ENCODE measurements at regions not wholly inside any gene's neighbourhood (a gene's known extent, or its start where the extent isn't known, plus 50 kb on each side); places are given as distances from the start of the nearest gene placed in this dataset.
A peak's percentile ranks its signal among the peaks of the same experiment; 100 is the strongest.

DNA sequence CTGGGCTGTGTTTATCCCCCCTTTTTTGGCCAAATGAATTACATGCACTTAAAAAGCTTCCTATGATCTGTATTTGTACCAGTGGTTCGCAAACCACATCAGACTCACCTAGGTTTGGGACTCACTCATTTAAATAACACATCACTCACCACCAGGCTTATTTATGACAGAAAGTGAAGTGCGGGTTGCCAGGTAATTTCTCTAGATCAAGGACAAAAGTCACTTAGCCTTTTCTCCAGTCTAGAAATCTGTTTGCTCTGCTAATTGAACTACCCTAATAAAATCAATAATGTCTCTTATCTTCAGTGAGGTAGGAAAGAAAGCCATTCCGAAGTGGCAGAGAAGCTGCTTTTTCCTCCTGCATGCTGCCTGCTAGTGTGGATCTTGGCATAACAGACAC, 88.1 kb upstream of the SLC8A1 start:
- DNase-seq (ENCODE audit: low read depth in 4 of 6, low spot score in 6 of 6) = no peak
- no peaks in the 10 kb centered on the region for H3K27me3 ChIP-seq (ENCODE audit: control insufficient read depth, insufficient read depth, low read length)
- no peaks in the 10 kb centered on the region for H3K9me3 ChIP-seq (ENCODE audit: control insufficient read depth, insufficient read depth, low read length)
- 60% methylated on average over 1 of the region's 3 CpGs for WGBS (ENCODE audit: insufficient coverage)
- H3K27ac ChIP-seq (ENCODE audit: low read depth, low read length) = no peak overlapping the region
- H3K4me1 ChIP-seq (ENCODE audit: control insufficient read depth, insufficient read depth, low read length) = no peaks in the 10 kb centered on the region
- H3K36me3 ChIP-seq (ENCODE audit: control insufficient read depth, insufficient read depth, low read length) = no peaks in the 10 kb centered on the region
- H3K4me3 ChIP-seq (ENCODE audit: low read depth, low read length) = no peak overlapping the region

DNA sequence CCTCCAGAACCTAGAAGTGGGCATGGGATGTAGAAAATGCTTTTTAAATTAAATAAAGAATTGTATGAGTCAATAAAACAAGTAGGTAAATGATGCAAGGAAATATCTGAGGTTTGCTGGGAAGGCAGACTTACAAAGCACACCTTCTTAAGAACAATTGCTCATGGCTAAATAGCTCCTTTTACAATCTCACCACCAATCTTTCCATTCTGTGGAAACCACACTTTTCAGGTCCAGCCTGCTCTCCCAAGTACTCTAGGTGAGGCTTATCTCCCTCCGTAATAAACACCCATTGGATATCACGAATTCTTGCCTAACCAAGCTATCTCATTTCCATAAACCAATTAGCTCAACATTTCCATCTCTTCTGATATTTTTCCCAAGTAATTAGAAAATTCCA, 91.5 kb upstream of the SLC8A1 start:
- Histone ChIP-seq H3K4me1 (ENCODE audit: control insufficient read depth, insufficient read depth, low read length) (no peaks in the 10 kb centered on the region), H3K9me3 (ENCODE audit: control insufficient read depth, insufficient read depth, low read length) (no peaks in the 10 kb centered on the region), H3K27ac (ENCODE audit: low read depth, low read length) (no peak overlapping the region), H3K36me3 (ENCODE audit: control insufficient read depth, insufficient read depth, low read length) (no peaks in the 10 kb centered on the region), H3K4me3 (ENCODE audit: low read depth, low read length) (no peak overlapping the region), H3K27me3 (ENCODE audit: control insufficient read depth, insufficient read depth, low read length) (no peaks in the 10 kb centered on the region)
- 100% methylated on average over 2 of the region's 2 CpGs for WGBS (ENCODE audit: insufficient coverage)
- DNase-seq (ENCODE audit: low read depth in 4 of 6, low spot score in 6 of 6) = no peak

DNA sequence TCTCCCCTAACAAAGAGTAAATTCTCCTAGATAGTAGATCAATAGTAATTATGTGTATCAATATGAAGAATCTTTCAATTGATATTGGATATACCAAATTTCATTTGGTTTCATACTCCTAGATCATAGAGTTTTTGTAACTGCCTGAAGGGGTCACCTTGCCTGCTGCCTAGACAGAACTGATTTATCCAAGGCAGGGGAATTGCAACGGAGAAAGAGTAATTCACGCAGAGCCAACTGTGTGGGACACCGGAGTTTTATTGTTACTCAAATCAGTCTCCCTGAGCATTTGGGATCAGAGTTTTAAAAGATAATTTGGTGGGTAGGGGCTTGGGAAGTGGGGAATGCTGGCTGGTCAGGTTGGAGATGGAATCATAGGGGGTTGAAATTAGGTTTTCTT, 92.2 kb upstream of the SLC8A1 start:
- Histone ChIP-seq H3K4me1 (ENCODE audit: control insufficient read depth, insufficient read depth, low read length) (no peaks in the 10 kb centered on the region), H3K36me3 (ENCODE audit: control insufficient read depth, insufficient read depth, low read length) (no peaks in the 10 kb centered on the region), H3K27ac (ENCODE audit: low read depth, low read length) (no peak overlapping the region), H3K4me3 (ENCODE audit: low read depth, low read length) (no peak overlapping the region), H3K27me3 (ENCODE audit: control insufficient read depth, insufficient read depth, low read length) (no peaks in the 10 kb centered on the region), H3K9me3 (ENCODE audit: control insufficient read depth, insufficient read depth, low read length) (no peaks in the 10 kb centered on the region)
- DNase-seq (ENCODE audit: low read depth in 4 of 6, low spot score in 6 of 6) = no peak
- 64% methylated on average over 3 of the region's 3 CpGs for WGBS (ENCODE audit: insufficient coverage)

DNA sequence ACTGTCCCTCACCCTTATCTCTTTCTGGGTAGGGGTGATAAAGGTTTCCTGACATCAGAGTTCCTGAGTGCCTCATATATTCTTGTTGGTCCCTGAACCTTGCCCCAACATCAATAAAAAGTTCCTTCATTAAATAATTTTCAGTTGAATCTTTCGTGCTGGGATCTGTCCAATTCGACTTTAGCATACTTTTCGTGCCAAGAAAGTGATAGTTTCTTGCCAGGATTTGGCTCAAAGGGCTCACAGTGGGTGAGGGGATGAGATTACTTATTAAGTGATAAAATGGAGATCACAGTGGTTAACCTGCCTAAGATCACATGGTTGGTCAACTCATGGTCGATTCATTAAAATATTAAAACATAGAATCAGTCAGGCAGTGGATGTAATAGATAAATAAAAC, 93.8 kb upstream of the SLC8A1 start:
- no peaks in the 10 kb centered on the region for H3K27me3 ChIP-seq (ENCODE audit: control insufficient read depth, insufficient read depth, low read length)
- H3K36me3 ChIP-seq (ENCODE audit: control insufficient read depth, insufficient read depth, low read length) = no peaks in the 10 kb centered on the region
- no peaks in the 10 kb centered on the region for H3K4me1 ChIP-seq (ENCODE audit: control insufficient read depth, insufficient read depth, low read length)
- no peak overlapping the region for H3K4me3 ChIP-seq (ENCODE audit: low read depth, low read length)
- no peak for DNase-seq (ENCODE audit: low read depth in 4 of 6, low spot score in 6 of 6)
- no peak overlapping the region for H3K27ac ChIP-seq (ENCODE audit: low read depth, low read length)
- no peaks in the 10 kb centered on the region for H3K9me3 ChIP-seq (ENCODE audit: control insufficient read depth, insufficient read depth, low read length)
- WGBS (ENCODE audit: insufficient coverage) = 100% methylated on average over 1 of the region's 4 CpGs

DNA sequence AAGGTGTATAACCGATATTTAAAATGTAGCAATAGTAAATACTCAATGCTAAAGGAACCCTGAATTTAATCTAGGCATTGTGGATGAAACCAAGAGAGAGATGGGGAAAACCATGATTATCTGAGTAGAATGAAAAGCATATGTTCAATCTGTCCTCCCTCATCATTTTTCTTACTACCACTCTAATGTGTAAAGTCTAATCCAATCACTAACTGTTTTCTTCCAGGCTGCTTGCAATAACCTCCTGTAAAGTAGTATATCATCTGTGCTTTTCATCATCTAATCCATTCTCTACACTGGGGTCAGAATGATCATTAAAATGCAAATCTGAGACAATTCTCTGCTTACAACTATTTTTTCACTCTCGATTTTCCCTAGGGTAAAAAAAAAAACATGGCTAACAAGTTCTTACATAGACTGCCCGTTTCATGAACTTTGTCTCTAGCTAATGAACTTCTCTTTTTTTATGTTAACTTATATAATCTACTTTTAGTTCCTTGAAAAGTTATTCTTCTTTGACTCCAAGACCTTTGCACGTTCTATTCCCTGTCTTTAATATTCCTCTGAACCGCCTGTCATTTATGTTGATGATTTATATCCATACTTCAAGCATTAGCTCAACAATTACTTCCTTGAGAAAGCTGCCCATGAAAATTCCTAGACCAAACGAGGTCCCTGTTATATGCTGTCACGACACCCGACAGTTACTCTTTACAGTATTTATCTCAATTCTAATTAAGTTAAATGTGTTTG, 94.7 kb upstream of the SLC8A1 start:
- no peak overlapping the region for H3K4me3 ChIP-seq (ENCODE audit: low read depth, low read length)
- no peaks in the 10 kb centered on the region for H3K9me3 ChIP-seq (ENCODE audit: control insufficient read depth, insufficient read depth, low read length)
- no peaks in the 10 kb centered on the region for H3K27me3 ChIP-seq (ENCODE audit: control insufficient read depth, insufficient read depth, low read length)
- H3K36me3 ChIP-seq (ENCODE audit: control insufficient read depth, insufficient read depth, low read length) = no peaks in the 10 kb centered on the region
- no peaks in the 10 kb centered on the region for H3K4me1 ChIP-seq (ENCODE audit: control insufficient read depth, insufficient read depth, low read length)
- no CpG with 5 or more reads among the region's 8 CpGs for WGBS (ENCODE audit: insufficient coverage)
- H3K27ac ChIP-seq (ENCODE audit: low read depth, low read length) = no peak overlapping the region
- DNase-seq (ENCODE audit: low read depth in 4 of 6, low spot score in 6 of 6) = no peak

GRCh38 chr2:40548521-40548920, 96.6 kb upstream of the SLC8A1 start:
- no peak overlapping the region for H3K27ac ChIP-seq (ENCODE audit: low read depth, low read length)
- no peaks in the 10 kb centered on the region for H3K27me3 ChIP-seq (ENCODE audit: control insufficient read depth, insufficient read depth, low read length)
- H3K4me1 ChIP-seq (ENCODE audit: control insufficient read depth, insufficient read depth, low read length) = no peaks in the 10 kb centered on the region
- no peaks in the 10 kb centered on the region for H3K9me3 ChIP-seq (ENCODE audit: control insufficient read depth, insufficient read depth, low read length)
- no CpG with 5 or more reads among the region's 1 CpG for WGBS (ENCODE audit: insufficient coverage)
- DNase-seq (ENCODE audit: low read depth in 4 of 6, low spot score in 6 of 6) = no peak
- no peak overlapping the region for H3K4me3 ChIP-seq (ENCODE audit: low read depth, low read length)
- H3K36me3 ChIP-seq (ENCODE audit: control insufficient read depth, insufficient read depth, low read length) = no peaks in the 10 kb centered on the region

DNA sequence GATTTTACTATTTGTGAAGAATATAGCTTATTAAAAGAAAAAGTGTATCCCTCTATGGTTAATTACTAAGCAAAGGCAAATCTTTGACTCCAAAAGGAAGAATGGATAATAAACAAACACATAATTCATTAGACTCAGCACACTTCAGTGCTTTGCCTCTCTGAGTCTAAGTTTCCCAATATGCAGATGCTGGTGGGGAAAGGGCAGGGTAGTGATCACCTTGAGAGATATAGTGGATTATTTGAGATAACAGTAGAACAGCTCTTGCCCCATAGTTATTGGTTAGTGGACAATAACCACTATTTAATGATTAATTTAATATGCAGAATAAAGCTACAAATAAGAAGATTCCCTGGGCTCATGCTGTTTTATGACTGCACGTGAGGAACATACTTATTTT, 98.2 kb upstream of the SLC8A1 start:
- Histone ChIP-seq H3K4me1 (ENCODE audit: control insufficient read depth, insufficient read depth, low read length) (no peaks in the 10 kb centered on the region), H3K27me3 (ENCODE audit: control insufficient read depth, insufficient read depth, low read length) (no peaks in the 10 kb centered on the region), H3K36me3 (ENCODE audit: control insufficient read depth, insufficient read depth, low read length) (no peaks in the 10 kb centered on the region), H3K27ac (ENCODE audit: low read depth, low read length) (no peak overlapping the region), H3K9me3 (ENCODE audit: control insufficient read depth, insufficient read depth, low read length) (no peaks in the 10 kb centered on the region), H3K4me3 (ENCODE audit: low read depth, low read length) (no peak overlapping the region)
- peak in 1 of 6 donors; percentile 39 for DNase-seq (ENCODE audit: low read depth in 4 of 6, low spot score in 6 of 6)
- WGBS (ENCODE audit: insufficient coverage) = 80% methylated on average over 1 of the region's 1 CpG

DNA sequence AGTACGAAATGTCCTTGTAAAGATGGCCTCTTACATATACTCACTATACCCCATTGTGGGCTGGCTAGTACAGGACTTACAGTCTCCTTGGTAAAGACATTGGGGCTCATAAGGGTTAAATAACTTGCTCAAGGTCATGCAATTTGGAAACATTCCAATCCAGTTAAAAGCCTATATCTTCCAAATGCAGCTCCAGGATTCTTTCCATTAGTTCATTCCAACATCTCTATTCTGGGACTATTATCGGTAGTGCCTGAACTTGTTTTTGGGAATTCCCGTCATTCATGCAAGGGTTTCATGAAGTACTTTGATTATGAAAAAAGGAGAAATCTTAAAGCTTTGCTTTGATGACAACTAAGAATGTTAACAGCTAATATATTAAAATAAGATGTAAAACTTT, 99.2 kb upstream of the SLC8A1 start:
- 60% methylated on average over 1 of the region's 3 CpGs for whole genome bisulfite sequencing (ENCODE audit: insufficient coverage)
- Histone ChIP-seq H3K27ac (ENCODE audit: low read depth, low read length) (no peak overlapping the region), H3K27me3 (ENCODE audit: control insufficient read depth, insufficient read depth, low read length) (no peaks in the 10 kb centered on the region), H3K9me3 (ENCODE audit: control insufficient read depth, insufficient read depth, low read length) (no peaks in the 10 kb centered on the region), H3K4me3 (ENCODE audit: low read depth, low read length) (no peak overlapping the region), H3K36me3 (ENCODE audit: control insufficient read depth, insufficient read depth, low read length) (no peaks in the 10 kb centered on the region), H3K4me1 (ENCODE audit: control insufficient read depth, insufficient read depth, low read length) (no peaks in the 10 kb centered on the region)
- no peak for DNase-seq (ENCODE audit: low read depth in 4 of 6, low spot score in 6 of 6)

- no peaks in the 10 kb centered on the region for H3K36me3 ChIP-seq (ENCODE audit: control insufficient read depth, insufficient read depth, low read length)
- no peaks in the 10 kb centered on the region for H3K9me3 ChIP-seq (ENCODE audit: control insufficient read depth, insufficient read depth, low read length)
- no peak overlapping the region for H3K4me3 ChIP-seq (ENCODE audit: low read depth, low read length)
- no peak overlapping the region for H3K27ac ChIP-seq (ENCODE audit: low read depth, low read length)
- H3K4me1 ChIP-seq (ENCODE audit: control insufficient read depth, insufficient read depth, low read length) = no peaks in the 10 kb centered on the region
- peak in 2 of 6 donors; percentile 6 to 43 for DNase-seq (ENCODE audit: low read depth in 4 of 6, low spot score in 6 of 6)
- H3K27me3 ChIP-seq (ENCODE audit: control insufficient read depth, insufficient read depth, low read length) = no peaks in the 10 kb centered on the region
- 54% methylated on average over 4 of the region's 5 CpGs for WGBS (ENCODE audit: insufficient coverage)
Observed at GRCh38 chr2:40554665-40555294, 102.9 kb upstream of the SLC8A1 start.

GRCh38 chr2:40556293-40556692, 104.4 kb upstream of the SLC8A1 start:
- H3K4me1 ChIP-seq (ENCODE audit: control insufficient read depth, insufficient read depth, low read length) = no peaks in the 10 kb centered on the region
- 74% methylated on average over 2 of the region's 2 CpGs for WGBS (ENCODE audit: insufficient coverage)

More at GRCh38 chr2:40556293-40556692, 104.4 kb upstream of the SLC8A1 start:
- no peak for DNase-seq (ENCODE audit: low read depth in 4 of 6, low spot score in 6 of 6)
- no peak overlapping the region for H3K4me3 ChIP-seq (ENCODE audit: low read depth, low read length)
- H3K9me3 ChIP-seq (ENCODE audit: control insufficient read depth, insufficient read depth, low read length) = no peaks in the 10 kb centered on the region
- H3K27ac ChIP-seq (ENCODE audit: low read depth, low read length) = no peak overlapping the region
- no peaks in the 10 kb centered on the region for H3K36me3 ChIP-seq (ENCODE audit: control insufficient read depth, insufficient read depth, low read length)
- no peaks in the 10 kb centered on the region for H3K27me3 ChIP-seq (ENCODE audit: control insufficient read depth, insufficient read depth, low read length)

Data from spinal cord (tissue), 9 donors.